ENCODE measurements at regions not wholly inside any gene's neighbourhood (a gene's known extent, or its start where the extent isn't known, plus 50 kb on each side); places are given as distances from the start of the nearest gene placed in this dataset.

- Mint-ChIP-seq H3K9me3 (peaks cover 0 to 7% (median 2%) of the 10 kb centered on the region in 7 donors), H3K36me3 (no peaks in the 10 kb centered on the region), H3K27ac (no peak overlapping the region), H3K4me1 (peaks cover 8% of the 10 kb centered on the region), H3K4me3 (peak overlapping the region in 1 of 2 donors; percentile 17), H3K27me3 (ENCODE audit: low read depth in 3 of 3) (no peaks in the 10 kb centered on the region)
- Histone ChIP-seq H3K4me1 (ENCODE audit: control insufficient read depth in 1 of 2, insufficient read depth in 2 of 2, low read length in 2 of 2) (no peaks in the 10 kb centered on the region), H3K4me2 (replicated peaks; ENCODE audit: extremely low read depth, low read length, poor library complexity, severe bottlenecking) (no peak overlapping the region), H3K36me3 (replicated peaks in 1 of 2; ENCODE audit: control insufficient read depth in 1 of 2, insufficient read depth in 2 of 2, low read length in 2 of 2) (no peaks in the 10 kb centered on the region), H3K79me2 (ENCODE audit: insufficient read depth, low read length) (no peaks in the 10 kb centered on the region), H4K20me1 (ENCODE audit: insufficient read depth, low read length) (no peaks in the 10 kb centered on the region), H3K27ac (ENCODE audit: low read depth in 1 of 2, low read length in 2 of 2) (no peak overlapping the region), H2AFZ (ENCODE audit: insufficient read depth, low read depth, low read length, poor library complexity, severe bottlenecking) (no peak overlapping the region), H3K9me3 (replicated peaks in 1 of 2; ENCODE audit: control insufficient read depth in 1 of 2, insufficient read depth in 1 of 2, low read length in 2 of 2) (no peaks in the 10 kb centered on the region), H3K4me3 (replicated peaks in 1 of 3; ENCODE audit: low read depth in 2 of 3, low read length in 3 of 3) (no peak overlapping the region), H3K27me3 (ENCODE audit: control insufficient read depth in 2 of 2, insufficient read depth in 2 of 2, low read length in 2 of 2) (no peaks in the 10 kb centered on the region), H3K9ac (ENCODE audit: insufficient read depth, low read length, poor library complexity, severe bottlenecking) (no peak overlapping the region)
- TF ChIP-seq CTCF (IDR thresholded peaks at IDR 0.05), result no peak
- WGBS (ENCODE audit: insufficient coverage), result 98% methylated on average over 5 of the region's 6 CpGs
- no peak for DNase-seq
- intact Hi-C loops (cut with micrococcal nuclease), result no loop called here
These were observed 78.9 kb downstream of the DACT1 start for GRCh38 chr14:58716706-58717105.

- Histone ChIP-seq H3K36me3 (replicated peaks in 1 of 2; ENCODE audit: control insufficient read depth in 1 of 2, insufficient read depth in 2 of 2, low read length in 2 of 2) (no peaks in the 10 kb centered on the region), H3K27me3 (ENCODE audit: control insufficient read depth in 2 of 2, insufficient read depth in 2 of 2, low read length in 2 of 2) (no peaks in the 10 kb centered on the region), H3K27ac (ENCODE audit: low read depth in 1 of 2, low read length in 2 of 2) (no peak overlapping the region), H3K4me3 (replicated peaks in 1 of 3; ENCODE audit: low read depth in 2 of 3, low read length in 3 of 3) (no peak overlapping the region), H3K9ac (ENCODE audit: insufficient read depth, low read length, poor library complexity, severe bottlenecking) (no peak overlapping the region), H3K9me3 (replicated peaks in 1 of 2; ENCODE audit: control insufficient read depth in 1 of 2, insufficient read depth in 1 of 2, low read length in 2 of 2) (no peaks in the 10 kb centered on the region), H3K79me2 (ENCODE audit: insufficient read depth, low read length) (no peaks in the 10 kb centered on the region), H3K4me1 (ENCODE audit: control insufficient read depth in 1 of 2, insufficient read depth in 2 of 2, low read length in 2 of 2) (no peaks in the 10 kb centered on the region), H3K4me2 (replicated peaks; ENCODE audit: extremely low read depth, low read length, poor library complexity, severe bottlenecking) (no peak overlapping the region), H2AFZ (ENCODE audit: insufficient read depth, low read depth, low read length, poor library complexity, severe bottlenecking) (no peak overlapping the region), H4K20me1 (ENCODE audit: insufficient read depth, low read length) (no peaks in the 10 kb centered on the region)
- Mint-ChIP-seq H3K4me1 (peaks cover 8% of the 10 kb centered on the region), H3K4me3 (no peak overlapping the region), H3K36me3 (no peaks in the 10 kb centered on the region), H3K27ac (no peak overlapping the region), H3K9me3 (peaks cover 0 to 7% (median 2%) of the 10 kb centered on the region in 7 donors), H3K27me3 (ENCODE audit: low read depth in 3 of 3) (no peaks in the 10 kb centered on the region)
- DNase-seq, result no peak
- TF ChIP-seq CTCF (IDR thresholded peaks at IDR 0.05), result no peak
- intact Hi-C loops (cut with micrococcal nuclease), result no loop called here
These were observed 79.4 kb downstream of the DACT1 start for GRCh38 chr14:58717211-58717610.

Data from CD14-positive monocyte (primary cell).